Bronchial epithelial cell (primary cell): ENCODE measurements at regions not wholly inside any gene's neighbourhood (a gene's known extent, or its start where the extent isn't known, plus 50 kb on each side); places are given as distances from the start of the nearest gene placed in this dataset.

Experiments
- DNase-seq: peaks from one replicate; pipeline ENCODE4 v3.0.0-alpha.2; 2010; ENCODE audit warnings: low read depth
- FAIRE-seq: peaks from 2 replicates; lab custom pipeline; 2011; peaks lifted over from hg19 to GRCh38; lab: Jason Lieb, UNC
- H3K27me3 ChIP-seq: 2 replicates; pipeline ENCODE4 v1.5.1; 2011; ENCODE audit warnings: low read length; ENCODE audit not compliant: control insufficient read depth, insufficient read depth
- H3K36me3 ChIP-seq: 2 replicates; pipeline ENCODE4 v1.5.1; 2011; ENCODE audit warnings: low read length; ENCODE audit not compliant: control insufficient read depth, insufficient read depth
- H3K4me3 ChIP-seq: 2 replicates; pipeline ENCODE4 v1.5.1; 2011; ENCODE audit warnings: mild to moderate bottlenecking, low read depth, low read length, control low read depth
- CTCF ChIP-seq: IDR thresholded peaks from 2 replicates; pipeline ENCODE4 v1.5.1; 2011; ENCODE audit warnings: mild to moderate bottlenecking, moderate library complexity, low read length, control low read depth, inconsistent platforms; ENCODE audit not compliant: insufficient read depth, severe bottlenecking

- no peak for DNase-seq
- Histone ChIP-seq H3K27me3 (no peaks in the 10 kb centered on the region), H3K4me3 (no peak overlapping the region), H3K36me3 (no peaks in the 10 kb centered on the region)
- FAIRE-seq = no peak
- TF ChIP-seq CTCF = no peak
Measured at GRCh38 chr2:19600506-19600905, 242.1 kb upstream of the OSR1 start.

- TF ChIP-seq CTCF = no peak
- DNase-seq (no peak), FAIRE-seq (no peak)
- H3K27me3 ChIP-seq = no peaks in the 10 kb centered on the region
- H3K36me3 ChIP-seq = no peaks in the 10 kb centered on the region
- H3K4me3 ChIP-seq = no peak overlapping the region
Measured at GRCh38 chr2:19598971-19599370, 240.5 kb upstream of the OSR1 start.

GRCh38 chr2:19592197-19592596 is 233.8 kb upstream of the OSR1 start:
- Histone ChIP-seq H3K27me3 (no peaks in the 10 kb centered on the region), H3K36me3 (no peaks in the 10 kb centered on the region), H3K4me3 (no peak overlapping the region)
- no peak for TF ChIP-seq CTCF
- FAIRE-seq (no peak), DNase-seq (no peak)

- no peak overlapping the region for H3K4me3 ChIP-seq
- no peak for DNase-seq
- no peaks in the 10 kb centered on the region for H3K27me3 ChIP-seq
- H3K36me3 ChIP-seq = no peaks in the 10 kb centered on the region
- no peak for FAIRE-seq
- no peak for TF ChIP-seq CTCF
Measured at GRCh38 chr2:19589791-19590190, 231.4 kb upstream of the OSR1 start.

- H3K4me3 ChIP-seq = no peak overlapping the region
- H3K27me3 ChIP-seq = no peaks in the 10 kb centered on the region
- FAIRE-seq (peak; percentile 92), DNase-seq (no peak)
- TF ChIP-seq CTCF = no peak
- no peaks in the 10 kb centered on the region for H3K36me3 ChIP-seq
Measured at GRCh38 chr2:19580830-19581229, 222.4 kb upstream of the OSR1 start.

GRCh38 chr2:19580264-19580663 is 221.8 kb upstream of the OSR1 start:
- Histone ChIP-seq H3K27me3 (no peaks in the 10 kb centered on the region), H3K4me3 (no peak overlapping the region), H3K36me3 (no peaks in the 10 kb centered on the region)
- TF ChIP-seq CTCF = no peak
- DNase-seq (peak; percentile 22), FAIRE-seq (peak; percentile 13)
